ENCODE measurements at regions not wholly inside any gene's neighbourhood (a gene's known extent, or its start where the extent isn't known, plus 50 kb on each side); places are given as distances from the start of the nearest gene placed in this dataset.

DNA sequence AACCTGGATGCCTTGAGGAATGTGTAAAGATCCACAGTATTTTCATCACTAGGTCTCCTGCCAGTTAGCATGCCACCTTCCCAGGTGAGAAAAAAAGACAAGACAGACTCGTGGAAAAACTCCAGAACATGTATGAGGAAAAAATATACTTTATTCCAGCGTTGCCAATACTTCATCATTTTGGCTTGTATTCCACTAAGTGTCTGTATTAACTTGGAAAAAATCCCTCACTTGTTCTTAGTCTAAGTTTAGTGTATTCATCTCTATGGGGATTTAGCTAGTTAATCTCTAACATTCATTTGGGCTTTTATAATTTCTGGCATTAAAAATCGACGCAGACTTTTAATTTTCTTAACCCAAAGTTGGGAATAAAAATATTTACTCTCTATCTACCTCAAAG is 759.4 kb downstream of the SORCS1 start:
- TF ChIP-seq, protein P1, sequence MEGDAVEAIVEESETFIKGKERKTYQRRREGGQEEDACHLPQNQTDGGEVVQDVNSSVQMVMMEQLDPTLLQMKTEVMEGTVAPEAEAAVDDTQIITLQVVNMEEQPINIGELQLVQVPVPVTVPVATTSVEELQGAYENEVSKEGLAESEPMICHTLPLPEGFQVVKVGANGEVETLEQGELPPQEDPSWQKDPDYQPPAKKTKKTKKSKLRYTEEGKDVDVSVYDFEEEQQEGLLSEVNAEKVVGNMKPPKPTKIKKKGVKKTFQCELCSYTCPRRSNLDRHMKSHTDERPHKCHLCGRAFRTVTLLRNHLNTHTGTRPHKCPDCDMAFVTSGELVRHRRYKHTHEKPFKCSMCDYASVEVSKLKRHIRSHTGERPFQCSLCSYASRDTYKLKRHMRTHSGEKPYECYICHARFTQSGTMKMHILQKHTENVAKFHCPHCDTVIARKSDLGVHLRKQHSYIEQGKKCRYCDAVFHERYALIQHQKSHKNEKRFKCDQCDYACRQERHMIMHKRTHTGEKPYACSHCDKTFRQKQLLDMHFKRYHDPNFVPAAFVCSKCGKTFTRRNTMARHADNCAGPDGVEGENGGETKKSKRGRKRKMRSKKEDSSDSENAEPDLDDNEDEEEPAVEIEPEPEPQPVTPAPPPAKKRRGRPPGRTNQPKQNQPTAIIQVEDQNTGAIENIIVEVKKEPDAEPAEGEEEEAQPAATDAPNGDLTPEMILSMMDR (IDR thresholded peaks at IDR 0.05; ENCODE audit: extremely low read depth, low read depth, low read length) = no peak
- no peaks in the 10 kb centered on the region for H4K20me1 ChIP-seq (ENCODE audit: insufficient read depth, low read length)
- no peak overlapping the region for H3K4me3 ChIP-seq (ENCODE audit: insufficient read depth, low read length)
- H3K4me1 ChIP-seq (ENCODE audit: insufficient read depth, low read length) = no peaks in the 10 kb centered on the region
- no peaks in the 10 kb centered on the region for H3K36me3 ChIP-seq (ENCODE audit: insufficient read depth, low read length)
- no peak overlapping the region for H2AFZ ChIP-seq (ENCODE audit: low read length)
- no peak overlapping the region for H3K4me2 ChIP-seq (ENCODE audit: insufficient read depth, low read length)
- no peaks in the 10 kb centered on the region for H3K27me3 ChIP-seq (ENCODE audit: insufficient read depth, low read length)
- H3K9me3 ChIP-seq (ENCODE audit: low read depth, low read length) = no peaks in the 10 kb centered on the region
- no peak overlapping the region for H3K27ac ChIP-seq (ENCODE audit: low read depth, low read length)
- no peak for DNase-seq (ENCODE audit: insufficient read length, low spot score, missing footprints)
- no peaks in the 10 kb centered on the region for H3K79me2 ChIP-seq (ENCODE audit: insufficient read depth, low read length)

DNA sequence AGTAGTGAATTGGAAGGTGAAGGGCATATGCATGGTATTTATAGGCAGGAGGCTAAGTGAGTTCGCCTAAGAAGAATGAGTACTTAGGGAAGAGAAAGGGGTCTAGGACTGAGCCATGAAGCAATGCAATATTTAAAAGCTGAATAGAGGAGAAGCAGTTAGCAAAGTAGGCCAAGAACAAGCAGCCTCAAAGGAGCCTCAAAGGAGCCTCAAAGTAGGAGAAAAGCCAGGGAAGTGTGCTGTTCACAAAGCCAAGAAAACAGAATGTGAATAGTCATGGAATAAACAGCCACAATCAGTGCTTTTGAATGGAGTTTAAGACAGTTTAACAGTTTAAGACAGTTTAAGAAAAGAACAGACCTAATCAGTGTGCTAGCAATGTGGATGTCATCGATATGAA is 762.0 kb downstream of the SORCS1 start:
- no peak for DNase-seq (ENCODE audit: insufficient read length, low spot score, missing footprints)
- no peak overlapping the region for H2AFZ ChIP-seq (ENCODE audit: low read length)
- H3K4me2 ChIP-seq (ENCODE audit: insufficient read depth, low read length) = no peak overlapping the region
- H3K27ac ChIP-seq (ENCODE audit: low read depth, low read length) = no peak overlapping the region
- TF ChIP-seq, protein P1 (IDR thresholded peaks at IDR 0.05; ENCODE audit: extremely low read depth, low read depth, low read length) = no peak
- H3K4me1 ChIP-seq (ENCODE audit: insufficient read depth, low read length) = no peaks in the 10 kb centered on the region
- no peak overlapping the region for H3K4me3 ChIP-seq (ENCODE audit: insufficient read depth, low read length)
- no peaks in the 10 kb centered on the region for H3K9me3 ChIP-seq (ENCODE audit: low read depth, low read length)
- H3K79me2 ChIP-seq (ENCODE audit: insufficient read depth, low read length) = no peaks in the 10 kb centered on the region
- no peaks in the 10 kb centered on the region for H3K27me3 ChIP-seq (ENCODE audit: insufficient read depth, low read length)
- H4K20me1 ChIP-seq (ENCODE audit: insufficient read depth, low read length) = no peaks in the 10 kb centered on the region
- H3K36me3 ChIP-seq (ENCODE audit: insufficient read depth, low read length) = no peaks in the 10 kb centered on the region

DNA sequence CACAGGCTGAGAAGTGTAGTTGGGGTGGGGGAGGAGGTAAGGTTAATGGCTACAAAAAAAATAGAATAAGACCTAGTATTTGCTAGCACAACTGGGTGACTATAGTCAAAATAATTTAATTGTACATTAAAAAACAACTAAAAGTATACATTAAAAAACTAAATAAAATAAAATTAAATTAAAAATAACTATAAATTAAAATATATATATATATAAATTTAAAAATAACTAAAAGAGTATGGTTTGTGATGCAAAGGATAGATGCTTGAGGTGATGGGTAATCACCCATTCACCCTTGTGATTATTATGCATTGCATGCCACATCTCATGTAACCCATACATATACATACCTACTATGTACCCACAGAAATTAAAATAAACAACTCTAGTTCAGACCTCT is 762.5 kb downstream of the SORCS1 start:
- H3K4me3 ChIP-seq (ENCODE audit: insufficient read depth, low read length) = no peak overlapping the region
- no peaks in the 10 kb centered on the region for H3K4me1 ChIP-seq (ENCODE audit: insufficient read depth, low read length)
- H3K9me3 ChIP-seq (ENCODE audit: low read depth, low read length) = no peaks in the 10 kb centered on the region
- no peaks in the 10 kb centered on the region for H4K20me1 ChIP-seq (ENCODE audit: insufficient read depth, low read length)
- no peaks in the 10 kb centered on the region for H3K27me3 ChIP-seq (ENCODE audit: insufficient read depth, low read length)
- H3K36me3 ChIP-seq (ENCODE audit: insufficient read depth, low read length) = no peaks in the 10 kb centered on the region
- no peak overlapping the region for H3K4me2 ChIP-seq (ENCODE audit: insufficient read depth, low read length)
- no peak overlapping the region for H3K27ac ChIP-seq (ENCODE audit: low read depth, low read length)
- TF ChIP-seq, protein P1 (IDR thresholded peaks at IDR 0.05; ENCODE audit: extremely low read depth, low read depth, low read length) = no peak
- no peaks in the 10 kb centered on the region for H3K79me2 ChIP-seq (ENCODE audit: insufficient read depth, low read length)
- H2AFZ ChIP-seq (ENCODE audit: low read length) = no peak overlapping the region
- no peak for DNase-seq (ENCODE audit: insufficient read length, low spot score, missing footprints)

DNA sequence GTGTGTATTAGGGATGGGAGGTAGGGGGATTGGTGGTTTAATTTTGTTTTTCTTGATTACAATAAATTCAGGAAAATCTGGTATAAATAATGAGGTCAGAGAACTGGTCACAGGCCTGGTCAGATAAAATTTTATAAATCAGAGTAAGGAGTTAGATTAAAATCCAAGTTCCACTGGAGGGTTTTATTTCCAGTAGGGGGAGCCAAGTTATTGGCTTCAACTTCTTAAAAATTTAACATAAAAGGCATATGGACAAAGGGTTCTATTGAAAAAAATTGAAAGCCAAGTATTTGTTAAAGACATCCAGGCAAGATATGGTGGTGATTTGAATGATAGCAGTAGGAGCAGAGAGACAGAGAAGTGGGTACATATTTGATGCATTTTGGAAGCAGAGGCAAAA is 763.3 kb downstream of the SORCS1 start:
- H3K36me3 ChIP-seq (ENCODE audit: insufficient read depth, low read length) = no peaks in the 10 kb centered on the region
- H3K79me2 ChIP-seq (ENCODE audit: insufficient read depth, low read length) = no peaks in the 10 kb centered on the region
- H3K27ac ChIP-seq (ENCODE audit: low read depth, low read length) = no peak overlapping the region
- H3K4me2 ChIP-seq (ENCODE audit: insufficient read depth, low read length) = no peak overlapping the region
- DNase-seq (ENCODE audit: insufficient read length, low spot score, missing footprints) = no peak
- H3K9me3 ChIP-seq (ENCODE audit: low read depth, low read length) = no peaks in the 10 kb centered on the region
- TF ChIP-seq, protein P1 (IDR thresholded peaks at IDR 0.05; ENCODE audit: extremely low read depth, low read depth, low read length) = no peak
- H3K27me3 ChIP-seq (ENCODE audit: insufficient read depth, low read length) = no peaks in the 10 kb centered on the region
- no peaks in the 10 kb centered on the region for H3K4me1 ChIP-seq (ENCODE audit: insufficient read depth, low read length)
- no peaks in the 10 kb centered on the region for H4K20me1 ChIP-seq (ENCODE audit: insufficient read depth, low read length)
- no peak overlapping the region for H3K4me3 ChIP-seq (ENCODE audit: insufficient read depth, low read length)
- no peak overlapping the region for H2AFZ ChIP-seq (ENCODE audit: low read length)
